Heart left ventricle (tissue), 13 donors: ENCODE measurements at regions not wholly inside any gene's neighbourhood (a gene's known extent, or its start where the extent isn't known, plus 50 kb on each side); places are given as distances from the start of the nearest gene placed in this dataset.

ENCODE experiments used
- POLR2A ChIP-seq, 2 donors: fragments of 450-650 bp; IDR thresholded peaks; one replicate each; pipeline ENCODE4 v1.6.1; 2017; ENCODE audit warnings: antibody characterized with exemption in 2 of 2, mild to moderate bottlenecking in 2 of 2, moderate library complexity in 2 of 2
- TF ChIP-seq, protein P1 (sequence below), 12 donors: fragments of 200-600 bp; sonication (generic) in 4 of 12; IDR thresholded peaks; one replicate each; pipeline versions ENCODE4 v1.5.0 to v1.8.0; 2018 to 2022; ENCODE audit warnings: antibody characterized with exemption in 12 of 12, mild to moderate bottlenecking in 5 of 12
- donor health status: ischemic (EF 13 %, LVEDD 7.1; RV severe dilation, severe dysfunction).
- donor health status: DM: no; HTN: yes; CAD: no.
- donor health status: DM: no; HTN: no; CAD: no.
- donor health status: ischemic (EF 25% LVEDD 6.9; RV normal size, moderate dysfunction).
- donor health status: ischemic (EF 25% LVEDD 5.7; RV mildly dilated, moderate dysfunction).
- donor health status: ischemic (EF 35%, LVEDD 5.7; RV mildly dilated, moderate dysfunction).
- donor health status: nonischemic (EF 11% LVEDD 7.7; RV severe dilation, severe dysfunction).
- donor health status: DM: yes; HTN: yes; CAD: no.
- donor health status: PGD.
- donor health status: ischemic (EF 29% LVEDD 5.4; RV normal size, mild dysfunction).
- donor health status: nonischemic (EF 23%, LVEDD 6.1; RV moderate dilation, normal function).

DNA sequence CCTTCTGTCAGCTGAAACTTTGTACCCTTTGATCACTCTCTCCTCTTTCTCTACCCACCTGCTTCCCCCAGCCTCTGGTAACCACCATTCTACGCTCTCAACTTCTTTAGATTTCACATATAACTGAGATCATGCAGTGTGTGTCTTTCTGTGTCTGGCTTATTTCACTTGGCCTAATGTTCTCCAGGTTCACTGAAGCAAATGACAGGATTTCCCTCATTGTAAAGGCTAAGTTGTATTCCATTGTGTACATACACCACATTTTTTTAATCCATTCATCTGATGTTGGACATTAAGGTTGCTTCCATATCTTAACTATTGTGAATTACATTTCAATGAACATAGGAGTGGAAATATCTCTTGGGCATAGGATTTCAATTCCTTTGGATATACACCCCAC, 207.6 kb downstream of the MIAT start:
- TF ChIP-seq, protein P1, sequence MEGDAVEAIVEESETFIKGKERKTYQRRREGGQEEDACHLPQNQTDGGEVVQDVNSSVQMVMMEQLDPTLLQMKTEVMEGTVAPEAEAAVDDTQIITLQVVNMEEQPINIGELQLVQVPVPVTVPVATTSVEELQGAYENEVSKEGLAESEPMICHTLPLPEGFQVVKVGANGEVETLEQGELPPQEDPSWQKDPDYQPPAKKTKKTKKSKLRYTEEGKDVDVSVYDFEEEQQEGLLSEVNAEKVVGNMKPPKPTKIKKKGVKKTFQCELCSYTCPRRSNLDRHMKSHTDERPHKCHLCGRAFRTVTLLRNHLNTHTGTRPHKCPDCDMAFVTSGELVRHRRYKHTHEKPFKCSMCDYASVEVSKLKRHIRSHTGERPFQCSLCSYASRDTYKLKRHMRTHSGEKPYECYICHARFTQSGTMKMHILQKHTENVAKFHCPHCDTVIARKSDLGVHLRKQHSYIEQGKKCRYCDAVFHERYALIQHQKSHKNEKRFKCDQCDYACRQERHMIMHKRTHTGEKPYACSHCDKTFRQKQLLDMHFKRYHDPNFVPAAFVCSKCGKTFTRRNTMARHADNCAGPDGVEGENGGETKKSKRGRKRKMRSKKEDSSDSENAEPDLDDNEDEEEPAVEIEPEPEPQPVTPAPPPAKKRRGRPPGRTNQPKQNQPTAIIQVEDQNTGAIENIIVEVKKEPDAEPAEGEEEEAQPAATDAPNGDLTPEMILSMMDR (IDR thresholded peaks at IDR 0.05), result no peak
- no peak for TF ChIP-seq POLR2A (IDR thresholded peaks at IDR 0.05)
